CD4-positive, alpha-beta T cell treated with Interleukin-12 subunit alpha and Interleukin-12 subunit beta, for 1 hour (primary cell): ENCODE measurements at regions not wholly inside any gene's neighbourhood (a gene's known extent, or its start where the extent isn't known, plus 50 kb on each side); places are given as distances from the start of the nearest gene placed in this dataset.

Experiments
- DNase-seq: peaks from one replicate; pipeline ENCODE4 v3.0.0-alpha.2; 2020

- DNase-seq = no peak
Observed at GRCh38 chr1:235925016-235925415, 58.3 kb upstream of the LYST start.

- DNase-seq = peak; percentile 35
Observed at GRCh38 chr1:235923466-235924021, 56.8 kb upstream of the LYST start.

- DNase-seq = no peak
Observed at GRCh38 chr1:235920596-235921375, 54.1 kb upstream of the LYST start.

DNA sequence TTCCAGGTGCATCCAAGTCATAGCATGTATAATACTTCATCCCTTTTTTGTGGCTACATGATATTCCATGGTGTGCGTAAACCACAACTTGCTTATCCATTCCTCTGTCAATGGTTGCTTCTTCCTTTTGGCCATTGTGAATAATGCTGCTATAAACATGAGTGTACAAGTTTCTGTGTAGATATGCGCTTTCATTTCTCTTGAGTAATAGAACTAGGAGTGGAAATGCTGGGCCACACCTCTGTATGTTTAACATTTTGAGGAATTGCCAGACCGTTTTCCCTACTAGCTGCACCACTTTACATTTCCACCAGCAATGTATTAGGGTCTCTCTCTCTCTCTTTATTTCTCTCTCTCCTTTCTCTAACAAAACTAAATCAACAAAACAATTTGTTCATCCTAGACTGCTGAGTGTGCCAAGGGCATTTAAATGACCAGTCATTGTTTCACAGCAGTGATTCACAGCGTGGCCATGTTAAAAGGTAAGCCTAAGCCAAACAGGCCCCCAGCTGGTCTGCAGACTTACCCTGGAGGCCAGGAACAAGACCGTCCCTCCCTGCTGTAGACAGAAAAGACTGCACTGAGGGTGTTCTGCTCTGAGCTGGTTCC, 53.2 kb upstream of the LYST start:
- DNase-seq = no peak

- no peak for DNase-seq
Observed at GRCh38 chr1:235919127-235919832, 52.6 kb upstream of the LYST start.

DNA sequence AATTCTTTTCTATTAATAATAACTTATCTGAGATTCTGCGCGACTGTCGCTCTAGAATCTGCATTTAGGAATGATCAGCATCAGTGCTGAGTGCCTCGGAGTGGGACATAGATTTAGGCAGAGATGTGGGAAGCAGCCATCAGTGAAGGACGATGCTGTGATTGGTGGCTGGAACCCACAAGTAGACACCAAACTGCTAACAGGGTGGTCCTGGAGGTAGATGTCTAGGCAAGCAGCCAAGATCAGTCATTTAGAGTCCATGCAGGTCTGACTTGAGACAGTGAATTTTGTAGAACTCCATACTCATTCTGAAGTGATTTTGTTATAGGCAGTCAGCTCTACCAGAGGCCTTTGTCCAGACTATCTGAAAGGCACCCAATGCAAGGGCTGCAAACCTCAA, 51.8 kb upstream of the LYST start:
- DNase-seq = no peak

DNA sequence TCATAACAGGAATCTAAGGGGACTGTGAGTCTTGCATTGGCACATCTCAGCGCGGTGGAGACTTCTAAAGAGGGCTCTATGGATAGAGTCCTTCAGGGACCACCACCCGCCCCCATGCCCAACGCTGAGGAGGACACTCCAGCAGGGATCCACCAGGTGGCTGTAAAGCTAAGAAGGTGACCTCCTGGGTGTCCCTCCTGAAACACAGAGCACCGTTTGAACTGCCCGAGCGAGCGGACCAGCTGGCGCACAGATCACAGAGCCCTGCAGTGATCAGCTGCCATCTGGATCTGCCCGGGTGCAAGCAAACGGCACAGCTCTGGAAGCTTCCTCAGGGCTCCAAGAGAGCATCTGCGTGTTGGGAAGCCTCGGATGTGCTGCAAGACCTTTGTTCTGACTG, 51.3 kb upstream of the LYST start:
- no peak for DNase-seq

GRCh38 chr1:235917267-235917811, 50.6 kb upstream of the LYST start:
- peak; percentile 70 for DNase-seq
